ENCODE measurements at regions not wholly inside any gene's neighbourhood (a gene's known extent, or its start where the extent isn't known, plus 50 kb on each side); places are given as distances from the start of the nearest gene placed in this dataset.

- DNase-seq (ENCODE audit: low spot score), result no peak
- TF ChIP-seq CREB1 (CRISPR knock-in tag; IDR thresholded peaks at IDR 0.05), result no peak
- TF ChIP-seq, protein P1, sequence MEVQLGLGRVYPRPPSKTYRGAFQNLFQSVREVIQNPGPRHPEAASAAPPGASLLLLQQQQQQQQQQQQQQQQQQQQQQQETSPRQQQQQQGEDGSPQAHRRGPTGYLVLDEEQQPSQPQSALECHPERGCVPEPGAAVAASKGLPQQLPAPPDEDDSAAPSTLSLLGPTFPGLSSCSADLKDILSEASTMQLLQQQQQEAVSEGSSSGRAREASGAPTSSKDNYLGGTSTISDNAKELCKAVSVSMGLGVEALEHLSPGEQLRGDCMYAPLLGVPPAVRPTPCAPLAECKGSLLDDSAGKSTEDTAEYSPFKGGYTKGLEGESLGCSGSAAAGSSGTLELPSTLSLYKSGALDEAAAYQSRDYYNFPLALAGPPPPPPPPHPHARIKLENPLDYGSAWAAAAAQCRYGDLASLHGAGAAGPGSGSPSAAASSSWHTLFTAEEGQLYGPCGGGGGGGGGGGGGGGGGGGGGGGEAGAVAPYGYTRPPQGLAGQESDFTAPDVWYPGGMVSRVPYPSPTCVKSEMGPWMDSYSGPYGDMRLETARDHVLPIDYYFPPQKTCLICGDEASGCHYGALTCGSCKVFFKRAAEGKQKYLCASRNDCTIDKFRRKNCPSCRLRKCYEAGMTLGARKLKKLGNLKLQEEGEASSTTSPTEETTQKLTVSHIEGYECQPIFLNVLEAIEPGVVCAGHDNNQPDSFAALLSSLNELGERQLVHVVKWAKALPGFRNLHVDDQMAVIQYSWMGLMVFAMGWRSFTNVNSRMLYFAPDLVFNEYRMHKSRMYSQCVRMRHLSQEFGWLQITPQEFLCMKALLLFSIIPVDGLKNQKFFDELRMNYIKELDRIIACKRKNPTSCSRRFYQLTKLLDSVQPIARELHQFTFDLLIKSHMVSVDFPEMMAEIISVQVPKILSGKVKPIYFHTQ (CRISPR knock-in tag; IDR thresholded peaks at IDR 0.05), result no peak
- TF ChIP-seq, protein P2, sequence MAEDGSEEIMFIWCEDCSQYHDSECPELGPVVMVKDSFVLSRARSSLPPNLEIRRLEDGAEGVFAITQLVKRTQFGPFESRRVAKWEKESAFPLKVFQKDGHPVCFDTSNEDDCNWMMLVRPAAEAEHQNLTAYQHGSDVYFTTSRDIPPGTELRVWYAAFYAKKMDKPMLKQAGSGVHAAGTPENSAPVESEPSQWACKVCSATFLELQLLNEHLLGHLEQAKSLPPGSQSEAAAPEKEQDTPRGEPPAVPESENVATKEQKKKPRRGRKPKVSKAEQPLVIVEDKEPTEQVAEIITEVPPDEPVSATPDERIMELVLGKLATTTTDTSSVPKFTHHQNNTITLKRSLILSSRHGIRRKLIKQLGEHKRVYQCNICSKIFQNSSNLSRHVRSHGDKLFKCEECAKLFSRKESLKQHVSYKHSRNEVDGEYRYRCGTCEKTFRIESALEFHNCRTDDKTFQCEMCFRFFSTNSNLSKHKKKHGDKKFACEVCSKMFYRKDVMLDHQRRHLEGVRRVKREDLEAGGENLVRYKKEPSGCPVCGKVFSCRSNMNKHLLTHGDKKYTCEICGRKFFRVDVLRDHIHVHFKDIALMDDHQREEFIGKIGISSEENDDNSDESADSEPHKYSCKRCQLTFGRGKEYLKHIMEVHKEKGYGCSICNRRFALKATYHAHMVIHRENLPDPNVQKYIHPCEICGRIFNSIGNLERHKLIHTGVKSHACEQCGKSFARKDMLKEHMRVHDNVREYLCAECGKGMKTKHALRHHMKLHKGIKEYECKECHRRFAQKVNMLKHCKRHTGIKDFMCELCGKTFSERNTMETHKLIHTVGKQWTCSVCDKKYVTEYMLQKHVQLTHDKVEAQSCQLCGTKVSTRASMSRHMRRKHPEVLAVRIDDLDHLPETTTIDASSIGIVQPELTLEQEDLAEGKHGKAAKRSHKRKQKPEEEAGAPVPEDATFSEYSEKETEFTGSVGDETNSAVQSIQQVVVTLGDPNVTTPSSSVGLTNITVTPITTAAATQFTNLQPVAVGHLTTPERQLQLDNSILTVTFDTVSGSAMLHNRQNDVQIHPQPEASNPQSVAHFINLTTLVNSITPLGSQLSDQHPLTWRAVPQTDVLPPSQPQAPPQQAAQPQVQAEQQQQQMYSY (CRISPR knock-in tag; IDR thresholded peaks at IDR 0.05), result no peak
- TF ChIP-seq, protein P3, sequence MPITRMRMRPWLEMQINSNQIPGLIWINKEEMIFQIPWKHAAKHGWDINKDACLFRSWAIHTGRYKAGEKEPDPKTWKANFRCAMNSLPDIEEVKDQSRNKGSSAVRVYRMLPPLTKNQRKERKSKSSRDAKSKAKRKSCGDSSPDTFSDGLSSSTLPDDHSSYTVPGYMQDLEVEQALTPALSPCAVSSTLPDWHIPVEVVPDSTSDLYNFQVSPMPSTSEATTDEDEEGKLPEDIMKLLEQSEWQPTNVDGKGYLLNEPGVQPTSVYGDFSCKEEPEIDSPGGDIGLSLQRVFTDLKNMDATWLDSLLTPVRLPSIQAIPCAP (CRISPR knock-in tag; IDR thresholded peaks at IDR 0.05), result no peak
- no peak for TF ChIP-seq STAT6 (CRISPR knock-in tag; conservative IDR thresholded peaks at IDR 0.05; ENCODE audit: low read depth)
- no peak for TF ChIP-seq GTF2I (CRISPR knock-in tag; conservative IDR thresholded peaks at IDR 0.05)
- TF ChIP-seq CREM (CRISPR knock-in tag; IDR thresholded peaks at IDR 0.05), result no peak
- TF ChIP-seq NR1H2 (CRISPR knock-in tag; IDR thresholded peaks at IDR 0.05), result no peak
- TF ChIP-seq, protein P4, sequence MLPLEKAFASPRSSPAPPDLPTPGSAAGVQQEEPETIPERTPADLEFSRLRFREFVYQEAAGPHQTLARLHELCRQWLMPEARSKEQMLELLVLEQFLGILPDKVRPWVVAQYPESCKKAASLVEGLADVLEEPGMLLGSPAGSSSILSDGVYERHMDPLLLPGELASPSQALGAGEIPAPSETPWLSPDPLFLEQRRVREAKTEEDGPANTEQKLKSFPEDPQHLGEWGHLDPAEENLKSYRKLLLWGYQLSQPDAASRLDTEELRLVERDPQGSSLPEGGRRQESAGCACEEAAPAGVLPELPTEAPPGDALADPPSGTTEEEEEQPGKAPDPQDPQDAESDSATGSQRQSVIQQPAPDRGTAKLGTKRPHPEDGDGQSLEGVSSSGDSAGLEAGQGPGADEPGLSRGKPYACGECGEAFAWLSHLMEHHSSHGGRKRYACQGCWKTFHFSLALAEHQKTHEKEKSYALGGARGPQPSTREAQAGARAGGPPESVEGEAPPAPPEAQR (CRISPR knock-in tag; IDR thresholded peaks at IDR 0.05), result no peak
- TF ChIP-seq TCF7 (CRISPR knock-in tag; IDR thresholded peaks at IDR 0.05; ENCODE audit: low read depth), result no peak
- no peak for TF ChIP-seq E2F4 (CRISPR knock-in tag; IDR thresholded peaks at IDR 0.05; ENCODE audit: borderline replicate concordance, low read depth)
- no peak for TF ChIP-seq HMGA2 (CRISPR knock-in tag; IDR thresholded peaks at IDR 0.05)
- ChIA-PET POLR2A (no interaction called here), CTCF (no interaction called here)
- H3K9me3 Mint-ChIP-seq, result peaks cover 4% of the 10 kb centered on the region; the same call in 1 of the 2 replicates
- peaks cover 30% of the 10 kb centered on the region for H3K36me3 Mint-ChIP-seq
- ATAC-seq, result no peak
- H3K4me3 Mint-ChIP-seq, result no peak overlapping the region
- H3K27me3 Mint-ChIP-seq (ENCODE audit: low read depth), result no peaks in the 10 kb centered on the region
- peak overlapping the region; percentile 45; the same call in 1 of the 2 replicates for H3K27ac Mint-ChIP-seq
- peaks cover 12% of the 10 kb centered on the region for H3K4me1 Mint-ChIP-seq
Observed at GRCh38 chrY:13878506-13878905, 107.8 kb downstream of the VCY start.

- H3K36me3 Mint-ChIP-seq, result peaks cover 44% of the 10 kb centered on the region
- DNase-seq (ENCODE audit: low spot score) (no peak), ATAC-seq (no peak)
- TF ChIP-seq, protein P2 (CRISPR knock-in tag; IDR thresholded peaks at IDR 0.05), result no peak
- TF ChIP-seq MXD4 (CRISPR knock-in tag; IDR thresholded peaks at IDR 0.05; ENCODE audit: borderline replicate concordance), result no peak
- TF ChIP-seq USF1 (CRISPR knock-in tag; IDR thresholded peaks at IDR 0.05), result no peak
- no peak for TF ChIP-seq ZNF416 (CRISPR knock-in tag; IDR thresholded peaks at IDR 0.05)
- ChIA-PET CTCF (no interaction called here), POLR2A (no interaction called here)
- no peak overlapping the region for H3K27ac Mint-ChIP-seq
- peaks cover 8% of the 10 kb centered on the region for H3K9me3 Mint-ChIP-seq
- no peak overlapping the region for H3K4me3 Mint-ChIP-seq
- no peaks in the 10 kb centered on the region for H3K27me3 Mint-ChIP-seq (ENCODE audit: low read depth)
- H3K4me1 Mint-ChIP-seq, result peaks cover 5% of the 10 kb centered on the region
Observed at GRCh38 chrY:13881096-13881495, 105.2 kb downstream of the VCY start.

All from WTC11 (cell line).